KMS-11 (cell line): ENCODE measurements at regions not wholly inside any gene's neighbourhood (a gene's known extent, or its start where the extent isn't known, plus 50 kb on each side); places are given as distances from the start of the nearest gene placed in this dataset.

ENCODE experiments used
- H2AFZ ChIP-seq: fragments of 200-600 bp; sonication (generic); 2 replicates; pipeline ENCODE4 v1.6.1; 2016; ENCODE audit warnings: antibody characterized with exemption, mixed run types, low read depth
- H3K27ac ChIP-seq: fragments of 200-600 bp; sonication (generic); 2 replicates; pipeline ENCODE4 v1.6.1; 2016; ENCODE audit warnings: mild to moderate bottlenecking, mixed run types
- H3K27me3 ChIP-seq: fragments of 200-600 bp; sonication (generic); 2 replicates; pipeline ENCODE4 v1.6.1; 2017; ENCODE audit warnings: mild to moderate bottlenecking, low read depth, mixed run types, moderate library complexity; ENCODE audit not compliant: insufficient read depth
- H3K36me3 ChIP-seq: fragments of 200-600 bp; sonication (generic); 2 replicates; pipeline ENCODE4 v1.6.1; 2017; ENCODE audit warnings: mild to moderate bottlenecking, mixed run types; ENCODE audit not compliant: insufficient read depth
- H3K4me1 ChIP-seq: fragments of 200-600 bp; sonication (generic); 2 replicates; pipeline ENCODE4 v1.6.1; 2016; ENCODE audit warnings: mild to moderate bottlenecking, low read depth, mixed run types; ENCODE audit not compliant: poor library complexity, severe bottlenecking
- H3K4me2 ChIP-seq: fragments of 200-600 bp; sonication (generic); 2 replicates; pipeline ENCODE4 v1.7.0; 2016; ENCODE audit warnings: mild to moderate bottlenecking, mixed run types
- H3K4me3 ChIP-seq: fragments of 200-600 bp; sonication (generic); IDR thresholded peaks from 2 replicates; pipeline ENCODE4 v1.6.1; 2017; ENCODE audit warnings: low read depth, low read length, mixed read lengths; ENCODE audit not compliant: insufficient read depth
- H3K79me2 ChIP-seq: fragments of 200-600 bp; sonication (generic); 2 replicates; pipeline ENCODE4 v1.6.1; 2016; ENCODE audit warnings: low read depth, mixed run types; ENCODE audit not compliant: insufficient read depth
- H3K9ac ChIP-seq: fragments of 200-600 bp; sonication (generic); 2 replicates; pipeline ENCODE4 v1.6.1; 2016; ENCODE audit warnings: mild to moderate bottlenecking, mixed run types
- H4K20me1 ChIP-seq: fragments of 200-600 bp; sonication (generic); 2 replicates; pipeline ENCODE4 v1.6.1; 2016; ENCODE audit warnings: mild to moderate bottlenecking, mixed run types; ENCODE audit not compliant: insufficient read depth
- CTCF ChIP-seq: fragments of 200-600 bp; sonication (generic); conservative IDR thresholded peaks from 2 replicates; pipeline ENCODE4 v1.6.1; 2017; ENCODE audit warnings: low read depth, mild to moderate bottlenecking, antibody characterized with exemption, low read length, moderate library complexity, mixed read lengths

GRCh38 chr1:230542054-230542453, 100.2 kb upstream of the COG2 start:
- H4K20me1 ChIP-seq, result no peaks in the 10 kb centered on the region
- H2AFZ ChIP-seq, result no peak overlapping the region
- H3K27me3 ChIP-seq, result no peaks in the 10 kb centered on the region
- no peak for TF ChIP-seq CTCF
- no peak overlapping the region for H3K27ac ChIP-seq
- H3K79me2 ChIP-seq, result no peaks in the 10 kb centered on the region
- no peak overlapping the region for H3K4me3 ChIP-seq
- no peaks in the 10 kb centered on the region for H3K4me1 ChIP-seq
- no peak overlapping the region for H3K9ac ChIP-seq
- no peak overlapping the region for H3K4me2 ChIP-seq
- H3K36me3 ChIP-seq, result no peaks in the 10 kb centered on the region

- H3K27me3 ChIP-seq, result no peaks in the 10 kb centered on the region
- H3K4me2 ChIP-seq, result no peak overlapping the region
- H3K79me2 ChIP-seq, result no peaks in the 10 kb centered on the region
- no peaks in the 10 kb centered on the region for H3K4me1 ChIP-seq
- H3K36me3 ChIP-seq, result no peaks in the 10 kb centered on the region
- H3K9ac ChIP-seq, result no peak overlapping the region
- H3K27ac ChIP-seq, result no peak overlapping the region
- no peak overlapping the region for H2AFZ ChIP-seq
- no peak overlapping the region for H3K4me3 ChIP-seq
- no peak for TF ChIP-seq CTCF
- no peaks in the 10 kb centered on the region for H4K20me1 ChIP-seq
Observed at GRCh38 chr1:230541306-230541705, 101.0 kb upstream of the COG2 start.

DNA sequence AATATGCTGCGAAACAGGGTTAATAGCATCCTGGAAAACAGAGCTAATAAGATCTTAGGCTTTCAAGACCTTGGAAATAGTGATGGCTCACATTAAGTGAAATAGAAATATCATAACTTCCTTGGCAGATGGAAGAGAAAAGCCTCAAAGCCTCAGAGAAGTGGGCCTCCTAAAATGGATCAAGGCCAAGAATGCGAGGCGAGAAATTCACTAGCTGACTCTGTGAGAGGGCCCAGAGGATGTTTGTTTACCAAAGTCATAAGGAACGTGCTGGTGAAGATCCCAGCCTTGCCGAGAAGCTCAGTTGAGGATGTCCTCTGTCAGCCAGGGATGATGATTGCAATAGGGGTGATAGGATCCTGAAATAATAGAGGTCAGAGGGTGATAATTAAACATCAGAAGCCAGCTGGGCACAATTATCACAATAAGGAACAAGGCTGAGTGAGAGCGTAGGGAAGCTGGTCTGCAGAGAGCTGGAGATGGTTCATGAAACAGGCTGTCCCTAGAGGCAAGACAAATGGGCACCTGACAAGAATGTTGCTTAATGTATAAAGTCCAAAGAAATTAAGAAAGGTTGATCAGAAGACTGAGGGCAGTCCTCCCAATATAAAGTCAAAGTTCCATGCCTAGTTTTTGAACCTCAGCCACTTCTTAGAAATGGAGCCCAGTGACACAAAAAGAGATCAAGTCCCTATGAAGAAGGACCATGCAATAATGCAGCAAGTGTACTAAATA, 101.7 kb upstream of the COG2 start:
- Histone ChIP-seq H3K4me1 (no peaks in the 10 kb centered on the region), H3K27me3 (no peaks in the 10 kb centered on the region), H3K27ac (no peak overlapping the region), H3K9ac (no peak overlapping the region), H3K4me3 (no peak overlapping the region), H3K79me2 (no peaks in the 10 kb centered on the region), H4K20me1 (no peaks in the 10 kb centered on the region), H3K36me3 (no peaks in the 10 kb centered on the region), H3K4me2 (no peak overlapping the region), H2AFZ (no peak overlapping the region)
- no peak for TF ChIP-seq CTCF

- Histone ChIP-seq H3K79me2 (no peaks in the 10 kb centered on the region), H3K27me3 (no peaks in the 10 kb centered on the region), H4K20me1 (no peaks in the 10 kb centered on the region), H3K4me2 (no peak overlapping the region), H3K9ac (no peak overlapping the region), H2AFZ (no peak overlapping the region), H3K4me3 (no peak overlapping the region), H3K4me1 (no peaks in the 10 kb centered on the region), H3K27ac (no peak overlapping the region), H3K36me3 (no peaks in the 10 kb centered on the region)
- no peak for TF ChIP-seq CTCF
Observed at GRCh38 chr1:230537456-230537855, 104.8 kb upstream of the COG2 start.
